BLaER1 treated with 17β-estradiol and CSF1 and Interleukin-3, amounts not matched to agents 10 nM and 100 nM (cell line): ENCODE measurements at regions not wholly inside any gene's neighbourhood (a gene's known extent, or its start where the extent isn't known, plus 50 kb on each side); places are given as distances from the start of the nearest gene placed in this dataset.
A peak's percentile ranks its signal among the peaks of the same experiment; 100 is the strongest.
"Not testable (repeated sequence)": the region's sequence is repeated elsewhere in the genome, so short reads cannot be mapped to it uniquely, and the experiment has no call there.

Source experiments
- H3K27ac ChIP-seq, 11 experiments: shearing (Covaris generic); formaldehyde crosslinking; 2 replicates each; pipeline ENCODE4 v1.8.1; 2022
- H3K27me3 ChIP-seq, 11 experiments: shearing (Covaris generic); formaldehyde crosslinking; 2 replicates each; pipeline ENCODE4 v1.8.1; 2022
- H3K36me3 ChIP-seq, 11 experiments: shearing (Covaris generic); formaldehyde crosslinking; 2 replicates each; pipeline ENCODE4 v1.8.1; 2022
- H3K4me1 ChIP-seq, 10 experiments: shearing (Covaris generic); formaldehyde crosslinking; 2 replicates each; pipeline ENCODE4 v1.8.1; 2022
- H3K4me2 ChIP-seq, 11 experiments: shearing (Covaris generic); formaldehyde crosslinking; 2 replicates each; pipeline ENCODE4 v1.8.1; 2022
- H3K4me3 ChIP-seq, 10 experiments: shearing (Covaris generic); formaldehyde crosslinking; 2 replicates each; pipeline ENCODE4 v1.8.1; 2022
- H3K9ac ChIP-seq, 11 experiments: shearing (Covaris generic); formaldehyde crosslinking; 2 replicates each; pipeline ENCODE4 v1.8.1; 2022
- H3K9me3 ChIP-seq, 11 experiments: shearing (Covaris generic); formaldehyde crosslinking; replicated peaks in 1 of 11; 2 replicates each; pipeline ENCODE4 v1.8.1; 2022
- H4K20me1 ChIP-seq, 11 experiments: shearing (Covaris generic); formaldehyde crosslinking; 2 replicates each; pipeline ENCODE4 v1.8.1; 2022
- Cebpa-rat ChIP-seq, 11 experiments: shearing (Covaris generic); IDR thresholded peaks; 2 replicates each; pipeline ENCODE4 v1.8.1; 2022

DNA sequence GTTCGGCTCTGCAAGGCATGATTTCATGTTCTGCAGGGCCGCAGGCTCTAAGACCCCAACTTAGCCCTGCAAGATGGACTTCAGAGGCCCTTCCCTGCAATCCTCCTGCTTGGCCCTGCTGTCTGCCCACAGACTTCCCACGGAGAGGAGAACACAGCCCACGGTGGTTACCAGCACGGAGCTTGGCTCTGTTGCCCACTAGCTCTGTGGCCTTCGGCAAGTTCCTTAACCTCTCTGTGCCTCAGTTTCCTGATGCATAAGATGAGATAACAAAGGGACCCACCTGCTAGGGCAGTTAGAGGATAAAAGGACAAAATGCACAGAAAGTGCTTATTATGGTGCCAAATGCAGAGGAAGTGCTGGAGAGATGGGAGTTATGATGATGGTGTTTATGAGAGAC lies 200.4 kb downstream of the HUNK start:
- no peak for TF ChIP-seq Cebpa-rat (IDR thresholded peaks at IDR 0.05)
- no peaks in the 10 kb centered on the region for H3K9me3 ChIP-seq
- H3K4me2 ChIP-seq, result no peak overlapping the region
- H3K9ac ChIP-seq, result no peak overlapping the region
- no peak overlapping the region for H3K27ac ChIP-seq
- no peaks in the 10 kb centered on the region for H3K27me3 ChIP-seq
- H3K36me3 ChIP-seq, result no peaks in the 10 kb centered on the region
- H3K4me3 ChIP-seq, result no peak overlapping the region
- peaks cover 0 to 16% (median 0%) of the 10 kb centered on the region in 10 experiments; a peak in 4 of 20 replicates for H3K4me1 ChIP-seq
- H4K20me1 ChIP-seq, result no peaks in the 10 kb centered on the region

DNA sequence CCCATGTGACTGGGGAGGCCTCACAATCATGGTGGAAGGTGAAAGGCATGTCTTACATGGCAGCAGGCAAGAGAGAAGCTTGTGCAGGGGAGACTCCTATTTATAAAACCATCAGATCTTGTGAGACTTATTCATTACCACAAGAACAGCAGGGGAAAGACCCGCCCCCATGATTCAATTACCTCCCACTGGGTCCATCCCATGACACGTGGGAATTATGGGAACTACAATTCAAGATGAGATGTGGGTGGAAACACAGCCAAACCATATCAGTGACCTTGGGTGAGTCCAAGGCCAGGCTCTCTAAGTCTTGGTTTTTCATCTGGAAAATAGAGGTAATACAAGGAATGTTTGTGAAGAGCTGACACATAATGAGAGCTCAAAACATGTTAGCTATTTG lies 198.8 kb downstream of the HUNK start:
- not testable (repeated sequence) for H3K4me3 ChIP-seq, H3K9ac ChIP-seq, H3K36me3 ChIP-seq, H3K9me3 ChIP-seq, H3K27me3 ChIP-seq, H4K20me1 ChIP-seq, H3K27ac ChIP-seq
- Histone ChIP-seq H3K4me2 (peak overlapping the region in 2 of 11 experiments; percentile 41 to 59; a peak in 4 of 22 replicates), H3K4me1 (peaks cover 0 to 16% (median 0%) of the 10 kb centered on the region in 10 experiments; a peak in 4 of 20 replicates)

DNA sequence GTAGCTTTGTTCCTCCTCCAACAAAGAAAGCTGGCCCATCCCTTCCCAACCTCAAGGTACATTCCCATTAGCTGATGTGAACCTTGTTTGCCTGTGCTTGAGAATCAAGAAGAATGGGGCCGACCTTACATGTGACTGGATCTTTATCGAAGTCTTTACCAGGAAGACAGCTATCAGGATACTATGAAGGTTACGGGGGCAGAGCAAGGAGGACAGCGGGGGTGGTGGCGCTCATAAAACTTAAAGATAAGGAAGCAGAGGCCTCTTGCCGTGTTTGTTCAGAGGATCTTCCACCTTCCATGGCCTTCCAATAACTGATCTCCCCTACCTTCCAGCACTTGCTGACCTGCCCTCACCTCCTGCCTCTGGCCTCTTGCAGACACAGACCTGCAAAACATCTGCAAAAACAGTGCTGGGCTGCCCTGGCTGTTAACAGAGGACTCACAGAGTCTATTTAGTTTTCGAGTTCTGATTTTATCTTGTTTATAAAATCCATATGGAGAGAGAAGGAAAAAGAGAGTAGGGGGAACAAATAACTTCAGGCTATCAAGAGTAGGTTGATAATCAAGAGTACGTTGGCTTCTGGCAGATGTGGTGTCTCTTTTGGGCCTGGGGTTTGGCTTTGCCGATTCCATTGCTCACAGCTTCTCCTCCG lies 198.0 kb downstream of the HUNK start:
- no peak overlapping the region for H3K4me3 ChIP-seq
- peaks cover 0 to 16% (median 0%) of the 10 kb centered on the region in 10 experiments; a peak in 4 of 20 replicates for H3K4me1 ChIP-seq
- no peaks in the 10 kb centered on the region for H3K9me3 ChIP-seq
- H3K27me3 ChIP-seq, result no peaks in the 10 kb centered on the region
- no peak overlapping the region for H3K27ac ChIP-seq
- no peak overlapping the region for H3K9ac ChIP-seq
- H4K20me1 ChIP-seq, result no peaks in the 10 kb centered on the region
- no peak for TF ChIP-seq Cebpa-rat (IDR thresholded peaks at IDR 0.05)
- no peaks in the 10 kb centered on the region for H3K36me3 ChIP-seq
- H3K4me2 ChIP-seq, result peak overlapping the region in 2 of 11 experiments; percentile 41 to 45; a peak in 4 of 22 replicates

DNA sequence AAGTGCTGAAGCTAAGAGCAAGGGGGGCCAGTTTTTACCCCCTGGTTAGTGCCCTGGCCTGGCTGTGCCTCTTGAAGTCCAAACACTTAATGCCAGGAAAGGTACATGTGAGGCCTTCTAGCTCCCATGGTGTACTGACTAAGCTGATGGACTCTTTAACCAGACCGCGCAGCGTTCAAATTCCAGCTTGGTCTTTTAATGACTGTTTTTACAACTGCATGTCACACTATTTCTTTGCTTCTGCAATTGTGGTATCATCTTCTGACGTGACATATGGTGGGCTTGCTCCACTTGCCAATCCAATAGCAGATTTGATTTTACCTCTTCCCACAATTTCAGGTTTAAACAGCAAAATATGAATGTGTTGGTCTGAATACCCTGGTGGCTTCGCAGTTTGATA lies 197.3 kb downstream of the HUNK start:
- Histone ChIP-seq H3K4me3 (no peak overlapping the region), H3K27ac (no peak overlapping the region), H3K4me2 (no peak overlapping the region), H3K9ac (no peak overlapping the region), H3K9me3 (no peaks in the 10 kb centered on the region), H3K27me3 (no peaks in the 10 kb centered on the region), H4K20me1 (no peaks in the 10 kb centered on the region), H3K4me1 (peaks cover 0 to 16% (median 0%) of the 10 kb centered on the region in 10 experiments; a peak in 4 of 20 replicates), H3K36me3 (no peaks in the 10 kb centered on the region)
- TF ChIP-seq Cebpa-rat (IDR thresholded peaks at IDR 0.05), result no peak

DNA sequence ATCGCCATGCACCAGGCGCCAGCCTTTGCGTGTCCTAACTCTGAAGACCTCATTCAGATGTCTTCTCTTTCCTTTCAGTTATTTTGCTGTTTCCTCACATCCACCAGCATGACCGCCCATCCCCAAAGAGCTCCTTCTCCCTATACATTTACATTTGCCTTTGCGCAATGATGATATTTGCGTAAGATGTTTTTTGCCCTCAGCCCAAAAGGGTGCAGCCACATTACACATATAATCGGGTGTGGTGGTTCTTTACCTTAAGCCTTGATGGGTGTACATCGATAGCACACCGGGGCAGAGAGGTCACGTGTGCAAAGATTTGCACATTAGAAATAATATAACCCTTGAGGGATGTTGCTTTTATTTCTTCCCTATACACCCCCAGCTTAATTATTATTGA lies 192.8 kb downstream of the HUNK start:
- no peaks in the 10 kb centered on the region for H4K20me1 ChIP-seq
- H3K4me1 ChIP-seq, result peaks cover 0 to 3% (median 0%) of the 10 kb centered on the region in 10 experiments; a peak in 2 of 20 replicates
- TF ChIP-seq Cebpa-rat (IDR thresholded peaks at IDR 0.05), result no peak
- no peak overlapping the region for H3K27ac ChIP-seq
- no peak overlapping the region for H3K4me3 ChIP-seq
- H3K27me3 ChIP-seq, result no peaks in the 10 kb centered on the region
- no peak overlapping the region for H3K9ac ChIP-seq
- H3K4me2 ChIP-seq, result no peak overlapping the region
- H3K9me3 ChIP-seq, result no peaks in the 10 kb centered on the region
- no peaks in the 10 kb centered on the region for H3K36me3 ChIP-seq

DNA sequence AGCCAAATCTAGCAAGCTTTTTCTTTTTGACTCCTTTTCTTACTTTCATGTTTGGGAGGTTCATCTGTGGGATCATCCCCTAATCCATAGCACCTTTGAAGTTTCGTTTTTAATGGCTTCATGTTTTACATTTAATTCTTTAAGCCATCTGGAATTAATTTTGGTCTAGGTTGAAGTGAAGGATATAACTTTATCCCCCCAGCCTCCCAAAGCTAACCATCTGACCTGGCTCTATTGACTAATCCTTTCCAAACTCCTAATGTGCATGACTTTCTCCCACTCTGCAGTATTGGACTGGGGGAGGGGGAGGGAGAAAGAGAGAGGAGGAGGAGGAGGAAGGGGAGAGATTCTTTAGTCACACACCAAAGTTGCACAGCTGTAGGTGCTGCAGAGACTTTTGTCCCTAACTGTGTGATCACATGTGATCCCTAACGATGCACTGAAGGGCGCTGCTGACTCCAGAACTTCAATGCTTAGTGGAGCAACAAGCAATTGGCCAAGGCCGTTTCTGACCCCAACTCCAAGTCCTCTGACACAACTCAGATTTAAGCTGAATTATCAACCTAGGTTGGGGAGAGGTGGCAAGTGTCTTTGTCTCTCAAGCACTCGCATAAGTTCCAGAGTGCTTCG lies 191.6 kb downstream of the HUNK start:
- H3K9ac ChIP-seq, result no peak overlapping the region
- no peaks in the 10 kb centered on the region for H3K36me3 ChIP-seq
- no peaks in the 10 kb centered on the region for H3K9me3 ChIP-seq
- no peaks in the 10 kb centered on the region for H3K4me1 ChIP-seq
- TF ChIP-seq Cebpa-rat (IDR thresholded peaks at IDR 0.05), result no peak
- H3K4me3 ChIP-seq, result no peak overlapping the region
- H3K4me2 ChIP-seq, result no peak overlapping the region
- no peaks in the 10 kb centered on the region for H4K20me1 ChIP-seq
- no peak overlapping the region for H3K27ac ChIP-seq
- H3K27me3 ChIP-seq, result no peaks in the 10 kb centered on the region

DNA sequence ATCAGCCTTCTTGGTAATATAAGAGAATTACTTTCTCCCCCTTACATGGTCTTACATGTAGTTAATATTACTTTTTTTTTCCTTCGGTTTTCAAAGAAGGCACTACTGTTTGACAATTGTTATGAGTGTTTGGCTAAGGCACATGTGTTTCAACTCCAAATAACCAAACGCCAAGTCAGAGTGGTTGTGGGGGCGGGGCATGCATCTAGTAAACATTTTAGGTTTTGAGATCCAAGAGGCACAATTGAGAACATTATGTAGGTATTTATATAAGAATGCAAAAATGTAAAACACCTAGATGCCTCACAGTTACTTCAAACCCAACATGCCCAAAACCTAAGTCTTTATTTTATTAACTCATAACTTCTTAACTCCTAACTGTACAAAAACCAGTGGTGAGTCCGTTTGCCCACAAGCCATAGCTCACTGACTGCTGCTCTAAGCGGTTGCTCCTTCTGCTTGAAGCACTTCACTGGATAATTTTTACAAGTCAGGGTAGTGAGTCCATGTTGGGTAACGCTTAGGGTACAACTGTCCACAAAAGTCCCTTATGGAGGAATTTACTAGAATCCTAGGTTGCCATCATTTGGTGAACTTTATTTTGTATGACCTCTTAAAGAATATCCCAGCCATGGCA lies 189.9 kb downstream of the HUNK start:
- no peaks in the 10 kb centered on the region for H3K9me3 ChIP-seq
- no peak overlapping the region for H3K4me3 ChIP-seq
- H3K36me3 ChIP-seq, result no peaks in the 10 kb centered on the region
- H3K27ac ChIP-seq, result no peak overlapping the region
- no peak overlapping the region for H3K4me2 ChIP-seq
- TF ChIP-seq Cebpa-rat (IDR thresholded peaks at IDR 0.05), result no peak
- no peaks in the 10 kb centered on the region for H3K4me1 ChIP-seq
- no peaks in the 10 kb centered on the region for H4K20me1 ChIP-seq
- H3K9ac ChIP-seq, result no peak overlapping the region
- no peaks in the 10 kb centered on the region for H3K27me3 ChIP-seq

DNA sequence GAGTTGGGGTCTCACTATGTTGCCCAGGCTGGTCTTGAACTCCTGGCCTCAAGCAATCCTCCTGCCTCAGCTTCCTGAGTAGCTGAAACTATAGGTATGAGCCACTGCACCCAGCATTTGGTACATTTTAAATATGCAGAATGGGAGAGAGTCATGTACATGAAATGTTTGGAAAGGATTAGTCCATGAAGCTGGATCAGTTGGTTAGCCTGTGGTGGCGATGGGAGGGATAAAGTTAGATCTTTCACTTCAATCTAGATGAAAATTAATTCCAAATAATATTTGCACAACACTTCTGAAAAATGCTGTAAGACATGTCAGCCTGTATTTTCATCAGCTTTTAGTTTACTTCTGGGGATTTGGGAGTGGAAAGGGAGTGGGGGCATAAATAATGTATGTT lies 188.9 kb downstream of the HUNK start:
- Histone ChIP-seq H4K20me1 (no peaks in the 10 kb centered on the region), H3K4me1 (no peaks in the 10 kb centered on the region), H3K9ac (no peak overlapping the region), H3K36me3 (no peaks in the 10 kb centered on the region), H3K27ac (no peak overlapping the region), H3K27me3 (no peaks in the 10 kb centered on the region), H3K4me2 (no peak overlapping the region), H3K4me3 (no peak overlapping the region), H3K9me3 (no peaks in the 10 kb centered on the region)
- no peak for TF ChIP-seq Cebpa-rat (IDR thresholded peaks at IDR 0.05)

DNA sequence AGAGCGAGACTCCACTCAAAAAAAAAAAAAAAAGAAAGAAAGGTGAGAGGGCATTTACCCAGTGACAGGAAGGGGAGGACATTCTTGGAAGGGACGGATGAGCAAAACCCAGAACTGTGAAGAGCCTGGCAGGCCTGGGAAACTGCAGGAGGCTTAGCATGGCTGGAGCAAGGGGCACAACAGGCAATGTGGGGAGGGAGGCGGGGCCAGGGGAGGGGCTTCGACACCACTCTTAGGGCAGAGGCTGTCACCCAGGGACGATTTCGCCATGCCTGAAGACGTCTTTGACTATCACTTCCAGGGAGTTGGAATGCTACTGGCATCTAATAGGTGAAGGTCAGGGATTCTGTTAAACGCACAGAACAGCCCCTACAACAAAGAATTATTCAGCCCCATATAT lies 184.0 kb downstream of the HUNK start:
- Histone ChIP-seq H4K20me1 (no peaks in the 10 kb centered on the region), H3K4me1 (no peaks in the 10 kb centered on the region), H3K36me3 (no peaks in the 10 kb centered on the region), H3K4me3 (no peak overlapping the region), H3K9me3 (peaks cover 5 to 13% (median 8%) of the 10 kb centered on the region in 11 experiments; a peak in 18 of 22 replicates), H3K9ac (no peak overlapping the region), H3K27me3 (no peaks in the 10 kb centered on the region), H3K4me2 (no peak overlapping the region), H3K27ac (no peak overlapping the region)
- no peak for TF ChIP-seq Cebpa-rat (IDR thresholded peaks at IDR 0.05)
